ENCODE measurements at regions not wholly inside any gene's neighbourhood (a gene's known extent, or its start where the extent isn't known, plus 50 kb on each side); places are given as distances from the start of the nearest gene placed in this dataset.

- WGBS (ENCODE audit: insufficient coverage, insufficient replicate concordance, low lambda C conversion rate, missing lambda C conversion rate): 0% methylated on average over 2 of the region's 2 CpGs
- no peaks in the 10 kb centered on the region for H3K4me1 ChIP-seq (ENCODE audit: control insufficient read depth, insufficient read depth, low read length)
- H2AFZ ChIP-seq (ENCODE audit: control insufficient read depth, low read depth, low read length): no peak overlapping the region
- no peak overlapping the region for H3K27ac ChIP-seq (ENCODE audit: control insufficient read depth, insufficient read depth)
- peak; percentile 61 for ATAC-seq
- DNase-seq (ENCODE audit: low read depth, low spot score): no peak
- H3K79me2 ChIP-seq (ENCODE audit: control insufficient read depth, insufficient read depth, low read length): no peaks in the 10 kb centered on the region
- SMC1A ChIA-PET (ENCODE audit: uncharacterized antibody, unreplicated experiment): no interaction called here
- POLR2A ChIA-PET: no interaction called here
- H3K36me3 ChIP-seq (ENCODE audit: control insufficient read depth in 2 of 2, insufficient read depth in 2 of 2, low read length in 1 of 2): no peaks in the 10 kb centered on the region
- no peak overlapping the region for H3K4me2 ChIP-seq (ENCODE audit: control insufficient read depth, insufficient read depth)
- no peak overlapping the region for H3K9ac ChIP-seq (ENCODE audit: control insufficient read depth, insufficient read depth, low read length)
- intact Hi-C loops (cut with micrococcal nuclease; ENCODE audit: unreplicated experiment) (no loop called here), in situ Hi-C loops (cut with MboI) (no loop called here)
- no peaks in the 10 kb centered on the region for H3K9me3 ChIP-seq (replicated peaks; ENCODE audit: control insufficient read depth, insufficient read depth, low read length)
- H3K27me3 ChIP-seq (replicated peaks in 1 of 2; ENCODE audit: control insufficient read depth in 2 of 2, insufficient read depth in 2 of 2, low read length in 1 of 2): no peaks in the 10 kb centered on the region
- RAD21 ChIA-PET (ENCODE audit: unreplicated experiment): no interaction called here
- no peak for FAIRE-seq
- BruUV-seq (replicated peaks): no TSS peak
- H4K20me1 ChIP-seq (ENCODE audit: control insufficient read depth, insufficient read depth): no peaks in the 10 kb centered on the region
- no peak overlapping the region for H3K4me3 ChIP-seq
- CTCF ChIA-PET: interaction anchor here (0.7 kb wide), 1 partner anchor 21 kb away, joined by 3 read pairs; no protein-coding TSS in a partner anchor
- TF ChIP-seq RELB (IDR thresholded peaks at IDR 0.05; ENCODE audit: low read depth) (0 out of 2 replicates have a peak, but pooled peaks have one; percentile 29), RUNX3 (IDR thresholded peaks at IDR 0.05; ENCODE audit: low read length) (peak; percentile 52), IRF3 (IDR thresholded peaks at IDR 0.05) (no peak), PRDM15 (CRISPR knock-in tag; IDR thresholded peaks at IDR 0.05) (no peak), ZNF592 (IDR thresholded peaks at IDR 0.05) (no peak), IKZF2 (IDR thresholded peaks at IDR 0.05) (peak in 1 of 2 experiments; percentile 22; a peak in 1 of 4 replicates), KLF5 (IDR thresholded peaks at IDR 0.05; ENCODE audit: partially characterized antibody) (no peak), POLR2A (IDR thresholded peaks at IDR 0.05; ENCODE audit: low read depth, low read length) (no peak), IKZF1 (conservative IDR thresholded peaks at IDR 0.05) (0 out of 2 replicates have a peak, but pooled peaks have one; percentile 19), SKIL (IDR thresholded peaks at IDR 0.05; ENCODE audit: low read depth, poor library complexity, severe bottlenecking) (no peak), MEF2B (IDR thresholded peaks at IDR 0.05; ENCODE audit: partially characterized antibody, poor library complexity, severe bottlenecking) (peak; percentile 36), SPI1 (IDR thresholded peaks at IDR 0.05; ENCODE audit: borderline replicate concordance, insufficient read depth, low read depth, low read length) (peak; percentile 79)
Observed at GRCh38 chr9:27634879-27635278, 61.6 kb upstream of the C9orf72 start.
